ENCODE measurements at regions not wholly inside any gene's neighbourhood (a gene's known extent, or its start where the extent isn't known, plus 50 kb on each side); places are given as distances from the start of the nearest gene placed in this dataset.

DNA sequence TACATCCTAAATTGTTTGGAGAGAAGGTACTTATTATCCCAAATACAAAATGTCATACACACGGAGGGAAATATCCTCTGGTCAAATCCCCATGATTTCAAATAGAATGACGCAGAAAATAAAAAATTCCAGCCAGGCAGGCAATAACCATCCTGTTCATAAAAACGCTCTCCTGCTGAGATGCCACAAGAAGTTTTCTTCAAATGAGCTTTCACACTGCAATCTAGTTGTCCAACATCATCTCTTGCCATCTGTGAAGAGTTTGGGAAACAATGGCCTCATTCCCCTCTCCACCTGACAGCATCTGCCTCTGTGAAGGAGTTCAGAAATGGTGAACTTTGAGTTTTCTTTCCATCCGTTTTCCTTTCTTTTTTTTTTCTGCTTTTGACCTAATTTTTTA is 83.3 kb upstream of the SLC30A5 start:
- TF ChIP-seq, protein P1, sequence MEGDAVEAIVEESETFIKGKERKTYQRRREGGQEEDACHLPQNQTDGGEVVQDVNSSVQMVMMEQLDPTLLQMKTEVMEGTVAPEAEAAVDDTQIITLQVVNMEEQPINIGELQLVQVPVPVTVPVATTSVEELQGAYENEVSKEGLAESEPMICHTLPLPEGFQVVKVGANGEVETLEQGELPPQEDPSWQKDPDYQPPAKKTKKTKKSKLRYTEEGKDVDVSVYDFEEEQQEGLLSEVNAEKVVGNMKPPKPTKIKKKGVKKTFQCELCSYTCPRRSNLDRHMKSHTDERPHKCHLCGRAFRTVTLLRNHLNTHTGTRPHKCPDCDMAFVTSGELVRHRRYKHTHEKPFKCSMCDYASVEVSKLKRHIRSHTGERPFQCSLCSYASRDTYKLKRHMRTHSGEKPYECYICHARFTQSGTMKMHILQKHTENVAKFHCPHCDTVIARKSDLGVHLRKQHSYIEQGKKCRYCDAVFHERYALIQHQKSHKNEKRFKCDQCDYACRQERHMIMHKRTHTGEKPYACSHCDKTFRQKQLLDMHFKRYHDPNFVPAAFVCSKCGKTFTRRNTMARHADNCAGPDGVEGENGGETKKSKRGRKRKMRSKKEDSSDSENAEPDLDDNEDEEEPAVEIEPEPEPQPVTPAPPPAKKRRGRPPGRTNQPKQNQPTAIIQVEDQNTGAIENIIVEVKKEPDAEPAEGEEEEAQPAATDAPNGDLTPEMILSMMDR (IDR thresholded peaks at IDR 0.05 in 8 of 11, conservative IDR thresholded peaks at IDR 0.05 in 3 of 11): no peak
- TF ChIP-seq POLR2A (IDR thresholded peaks at IDR 0.05): no peak
